Brain microvascular endothelial cell (primary cell): ENCODE measurements at regions not wholly inside any gene's neighbourhood (a gene's known extent, or its start where the extent isn't known, plus 50 kb on each side); places are given as distances from the start of the nearest gene placed in this dataset.
"Not testable (repeated sequence)": the region's sequence is repeated elsewhere in the genome, so short reads cannot be mapped to it uniquely, and the experiment has no call there.

Experiments used
- DNase-seq: peaks from one replicate; pipeline ENCODE4 v3.0.0-alpha.2; 2020
- H3K27ac ChIP-seq: fragments of 250-450 bp; sonication (Bioruptor Pico); 2 replicates; pipeline ENCODE4 v1.5.1; 2020; ENCODE audit warnings: mild to moderate bottlenecking, moderate library complexity
- H3K27me3 ChIP-seq: fragments of 250-450 bp; sonication (Bioruptor Pico); replicated peaks from 2 replicates; pipeline ENCODE4 v1.5.1; 2020; ENCODE audit warnings: mild to moderate bottlenecking
- H3K36me3 ChIP-seq: fragments of 250-450 bp; sonication (Bioruptor Pico); replicated peaks from 2 replicates; pipeline ENCODE4 v1.5.1; 2020; ENCODE audit warnings: mild to moderate bottlenecking
- H3K4me3 ChIP-seq: 2 replicates; pipeline ENCODE4 v1.5.1; 2011; ENCODE audit warnings: low read depth, mild to moderate bottlenecking, control low read depth, low read length, moderate library complexity
- in situ Hi-C: cut with HindIII; loops from 2 replicates; pipeline ENCODE4 v1.10.0; 2017; ENCODE audit warnings: low sequenced_read_pairs, low pct_ligation_motif_present
- TF ChIP-seq, protein P1 (sequence below): IDR thresholded peaks from 2 replicates; pipeline ENCODE4 v1.5.1; 2011; ENCODE audit warnings: low read depth, mild to moderate bottlenecking, moderate library complexity, low read length, control low read depth, inconsistent platforms; ENCODE audit errors: missing control alignments

DNA sequence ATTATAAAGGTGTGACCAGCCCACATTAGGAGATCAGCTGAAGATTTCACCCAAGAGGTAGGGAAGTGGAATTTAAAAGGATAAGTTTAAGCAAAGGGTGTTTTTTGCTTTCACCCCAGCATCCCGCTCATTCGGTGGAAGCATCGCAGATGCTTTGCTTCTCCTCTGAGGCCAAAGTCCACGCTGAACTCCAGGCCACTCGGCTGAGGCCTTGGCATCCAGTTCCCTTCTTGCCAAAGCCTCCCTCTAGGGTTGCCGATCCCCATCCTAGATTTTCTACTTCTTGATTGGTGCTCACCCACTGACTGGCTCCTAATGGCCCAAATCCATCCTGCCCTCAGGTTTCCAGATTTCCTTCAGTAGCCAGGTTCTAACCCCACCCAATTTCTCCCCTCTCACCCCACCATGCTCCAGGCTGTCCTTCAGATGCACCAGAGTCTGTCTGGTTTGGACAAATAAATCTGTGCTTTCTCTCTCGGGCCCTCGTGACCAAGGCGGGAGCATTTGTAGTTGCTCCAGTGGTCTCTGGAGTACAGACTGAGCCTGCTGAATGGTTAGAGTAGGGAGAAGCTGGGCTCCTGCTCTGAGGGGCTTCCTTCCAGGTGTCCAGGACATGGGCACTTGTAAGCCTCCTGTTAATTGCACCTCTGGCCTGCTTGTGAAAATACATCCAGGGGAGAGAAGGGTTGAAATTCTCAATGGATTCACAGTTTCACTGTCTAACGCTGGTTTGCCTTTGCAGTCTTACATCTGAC lies 193.2 kb downstream of the C1orf94 start:
- no peak overlapping the region for H3K4me3 ChIP-seq
- DNase-seq = no peak
- no peaks in the 10 kb centered on the region for H3K27me3 ChIP-seq
- no peak overlapping the region for H3K27ac ChIP-seq
- in situ Hi-C loops = no loop called here
- H3K36me3 ChIP-seq = no peaks in the 10 kb centered on the region
- TF ChIP-seq, protein P1, sequence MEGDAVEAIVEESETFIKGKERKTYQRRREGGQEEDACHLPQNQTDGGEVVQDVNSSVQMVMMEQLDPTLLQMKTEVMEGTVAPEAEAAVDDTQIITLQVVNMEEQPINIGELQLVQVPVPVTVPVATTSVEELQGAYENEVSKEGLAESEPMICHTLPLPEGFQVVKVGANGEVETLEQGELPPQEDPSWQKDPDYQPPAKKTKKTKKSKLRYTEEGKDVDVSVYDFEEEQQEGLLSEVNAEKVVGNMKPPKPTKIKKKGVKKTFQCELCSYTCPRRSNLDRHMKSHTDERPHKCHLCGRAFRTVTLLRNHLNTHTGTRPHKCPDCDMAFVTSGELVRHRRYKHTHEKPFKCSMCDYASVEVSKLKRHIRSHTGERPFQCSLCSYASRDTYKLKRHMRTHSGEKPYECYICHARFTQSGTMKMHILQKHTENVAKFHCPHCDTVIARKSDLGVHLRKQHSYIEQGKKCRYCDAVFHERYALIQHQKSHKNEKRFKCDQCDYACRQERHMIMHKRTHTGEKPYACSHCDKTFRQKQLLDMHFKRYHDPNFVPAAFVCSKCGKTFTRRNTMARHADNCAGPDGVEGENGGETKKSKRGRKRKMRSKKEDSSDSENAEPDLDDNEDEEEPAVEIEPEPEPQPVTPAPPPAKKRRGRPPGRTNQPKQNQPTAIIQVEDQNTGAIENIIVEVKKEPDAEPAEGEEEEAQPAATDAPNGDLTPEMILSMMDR = no peak

DNA sequence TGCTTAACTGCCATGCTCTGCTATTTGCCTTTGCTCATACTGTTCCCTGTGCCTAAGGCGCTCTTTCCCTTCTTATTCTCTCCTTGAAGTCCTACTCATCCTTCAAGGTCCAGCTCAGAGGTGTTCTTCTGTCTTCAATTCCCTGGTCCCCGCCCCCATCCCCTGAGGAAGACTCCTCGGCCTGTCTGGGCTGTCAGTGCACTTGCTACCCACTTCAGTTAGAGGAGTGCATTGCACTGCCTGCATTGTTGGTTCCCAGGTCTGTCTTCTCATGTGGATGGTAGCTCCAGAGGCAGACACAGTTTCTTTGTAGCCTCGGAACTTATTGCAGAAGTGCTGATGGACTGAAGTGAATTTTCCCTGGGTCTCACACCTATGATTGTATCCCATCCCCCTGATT lies 194.0 kb downstream of the C1orf94 start:
- in situ Hi-C loops = no loop called here
- TF ChIP-seq, protein P1 = no peak

DNA sequence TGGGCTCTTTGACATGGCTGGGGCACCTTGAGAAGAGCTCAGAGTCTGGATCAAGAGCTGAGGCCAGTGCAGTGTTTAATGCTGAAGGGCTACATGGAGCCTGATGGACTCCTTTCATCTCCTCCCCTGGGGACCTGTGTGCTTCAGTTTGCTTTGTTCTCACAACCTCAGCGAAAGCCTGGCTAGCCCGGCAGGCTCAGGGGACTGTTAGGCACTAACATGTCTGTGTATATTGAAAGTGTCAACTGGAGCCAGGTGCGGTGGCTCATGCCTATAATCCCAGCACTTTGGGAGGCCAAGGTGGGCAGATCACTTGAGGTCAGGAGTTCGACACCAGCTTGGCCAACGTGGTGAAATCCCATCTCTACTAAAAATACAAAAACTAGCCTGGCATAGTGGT lies 194.5 kb downstream of the C1orf94 start:
- H3K36me3 ChIP-seq, H3K4me3 ChIP-seq, H3K27ac ChIP-seq, in situ Hi-C loops, H3K27me3 ChIP-seq, DNase-seq: not testable (repeated sequence)

More for the DNA sequence above, 194.0 kb downstream of the C1orf94 start:
- Histone ChIP-seq H3K27me3 (no peaks in the 10 kb centered on the region), H3K27ac (no peak overlapping the region), H3K36me3 (no peaks in the 10 kb centered on the region), H3K4me3 (no peak overlapping the region)
- no peak for DNase-seq

DNA sequence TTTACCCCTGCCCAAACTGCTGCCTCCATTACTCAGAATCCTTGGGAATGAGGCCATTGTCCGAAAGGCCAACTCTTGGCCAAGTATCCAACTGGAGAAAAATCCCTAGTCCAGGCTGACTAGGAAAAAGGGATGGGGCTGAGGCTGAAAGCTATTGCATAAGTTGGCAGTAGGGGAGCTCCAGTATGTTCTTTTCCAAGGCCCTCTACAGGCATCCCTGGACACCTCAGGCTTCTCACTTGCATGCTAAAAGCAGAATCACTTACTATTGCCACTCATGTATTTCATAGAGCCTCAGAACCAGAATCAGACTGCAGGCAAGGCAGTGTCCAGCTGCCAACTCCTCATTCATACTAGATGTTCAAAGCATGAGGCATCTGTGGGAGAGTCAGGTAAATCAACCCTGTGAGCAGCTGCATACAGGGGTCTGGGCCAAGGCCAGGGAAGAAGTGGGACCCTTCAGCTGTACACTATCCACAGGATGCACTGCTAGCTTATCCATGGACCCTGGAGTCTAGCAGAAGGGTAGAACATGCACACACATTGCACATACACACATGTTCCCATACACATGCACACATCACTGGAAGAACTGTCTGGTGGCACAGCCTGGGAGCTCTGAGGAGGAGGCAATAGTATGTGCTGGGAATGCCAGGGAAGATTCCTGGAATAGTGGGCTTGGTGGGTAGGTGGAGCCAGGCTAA lies 195.3 kb downstream of the C1orf94 start:
- Histone ChIP-seq H3K4me3 (no peak overlapping the region), H3K27ac (no peak overlapping the region), H3K36me3 (no peaks in the 10 kb centered on the region), H3K27me3 (no peaks in the 10 kb centered on the region)
- no peak for DNase-seq
- in situ Hi-C loops = no loop called here
- TF ChIP-seq, protein P1 = no peak

DNA sequence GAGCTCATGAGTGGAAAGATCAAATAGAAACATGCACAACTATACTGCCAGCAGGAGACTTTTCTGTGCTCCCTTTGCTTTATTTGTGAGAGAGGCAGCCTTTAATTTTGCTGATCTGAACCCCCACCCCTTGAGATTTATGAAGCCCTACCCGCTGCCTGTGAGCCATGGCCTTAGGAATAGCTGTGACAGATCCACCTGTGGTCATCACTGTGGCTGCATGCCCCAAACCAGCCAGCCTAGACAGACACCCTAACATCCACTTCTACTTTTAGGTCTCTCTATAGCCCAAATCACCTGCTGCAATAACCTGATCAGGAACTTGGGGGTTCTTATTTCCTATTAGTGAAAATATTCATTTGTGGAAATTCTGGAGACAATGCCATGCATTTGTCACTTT lies 196.2 kb downstream of the C1orf94 start:
- Histone ChIP-seq H3K36me3 (no peaks in the 10 kb centered on the region), H3K4me3 (no peak overlapping the region), H3K27ac (no peak overlapping the region), H3K27me3 (no peaks in the 10 kb centered on the region)
- in situ Hi-C loops = no loop called here
- TF ChIP-seq, protein P1 = no peak
- no peak for DNase-seq

DNA sequence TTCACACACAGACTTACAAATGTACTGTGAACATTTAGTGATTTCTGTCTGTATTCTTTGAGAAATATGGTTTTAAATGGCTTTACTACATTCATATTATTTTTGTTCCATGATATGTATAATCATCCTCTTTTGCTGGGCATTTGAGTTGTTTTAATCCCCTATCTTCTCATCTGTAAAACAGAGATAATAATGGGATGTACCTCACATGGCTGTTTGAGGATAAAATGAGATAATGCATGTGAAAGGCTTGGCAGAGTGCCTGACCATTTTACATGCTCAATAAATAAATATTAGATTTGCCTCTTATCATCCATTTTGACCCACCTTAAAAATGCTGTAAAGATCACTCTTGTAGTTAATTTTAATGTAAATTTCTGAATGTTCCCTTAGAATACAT lies 197.2 kb downstream of the C1orf94 start:
- TF ChIP-seq, protein P1 = no peak
- H3K27ac ChIP-seq = no peak overlapping the region
- DNase-seq = no peak
- no peak overlapping the region for H3K4me3 ChIP-seq
- no peaks in the 10 kb centered on the region for H3K36me3 ChIP-seq
- in situ Hi-C loops = no loop called here
- no peaks in the 10 kb centered on the region for H3K27me3 ChIP-seq
